ENCODE measurements at regions not wholly inside any gene's neighbourhood (a gene's known extent, or its start where the extent isn't known, plus 50 kb on each side); places are given as distances from the start of the nearest gene placed in this dataset.
A peak's percentile ranks its signal among the peaks of the same experiment; 100 is the strongest.
"Not testable (repeated sequence)": the region's sequence is repeated elsewhere in the genome, so short reads cannot be mapped to it uniquely, and the experiment has no call there.

- DNase-seq: no peak
Observed at GRCh38 chr1:195195423-195196057, 1412.7 kb downstream of the KCNT2 start.

- DNase-seq: no peak
Observed at GRCh38 chr1:195193134-195193533, 1415.1 kb downstream of the KCNT2 start.

- peak; percentile 63 for DNase-seq
Observed at GRCh38 chr1:195188821-195189220, 1419.4 kb downstream of the KCNT2 start.

- no peak for DNase-seq
Observed at GRCh38 chr1:195186544-195186943, 1421.7 kb downstream of the KCNT2 start.

GRCh38 chr1:195185736-195186135 is 1422.5 kb downstream of the KCNT2 start:
- no peak for DNase-seq

- DNase-seq: no peak
Observed at GRCh38 chr1:195185321-195185720, 1422.9 kb downstream of the KCNT2 start.

- no peak for DNase-seq
Observed at GRCh38 chr1:195173753-195174152, 1434.5 kb downstream of the KCNT2 start.

GRCh38 chr1:195159795-195160194 is 1448.4 kb downstream of the KCNT2 start:
- not testable (repeated sequence) for DNase-seq

- DNase-seq: no peak
Observed at GRCh38 chr1:195158091-195158490, 1450.1 kb downstream of the KCNT2 start.

GRCh38 chr1:195153107-195153506 is 1455.1 kb downstream of the KCNT2 start:
- DNase-seq: no peak

- no peak for DNase-seq
Observed at GRCh38 chr1:195150768-195151167, 1457.5 kb downstream of the KCNT2 start.

GRCh38 chr1:195141294-195141693 is 1466.9 kb downstream of the KCNT2 start:
- no peak for DNase-seq

GRCh38 chr1:195130598-195130997 is 1477.6 kb downstream of the KCNT2 start:
- no peak for DNase-seq

- no peak for DNase-seq
Observed at GRCh38 chr1:195122497-195122896, 1485.7 kb downstream of the KCNT2 start.

- peak; percentile 12 for DNase-seq
Observed at GRCh38 chr1:195113471-195113870, 1494.8 kb downstream of the KCNT2 start.

- no peak for DNase-seq
Observed at GRCh38 chr1:195105773-195106172, 1502.5 kb downstream of the KCNT2 start.

- no peak for DNase-seq
Observed at GRCh38 chr1:195105281-195105680, 1503.0 kb downstream of the KCNT2 start.

GRCh38 chr1:195097316-195097715 is 1510.9 kb downstream of the KCNT2 start:
- no peak for DNase-seq

- DNase-seq: no peak
Observed at GRCh38 chr1:195096051-195096521, 1512.2 kb downstream of the KCNT2 start.

- no peak for DNase-seq
Observed at GRCh38 chr1:195085196-195085595, 1523.0 kb downstream of the KCNT2 start.

GRCh38 chr1:195082183-195082582 is 1526.1 kb downstream of the KCNT2 start:
- DNase-seq: peak; percentile 6

- no peak for DNase-seq
Observed at GRCh38 chr1:195076682-195077081, 1531.6 kb downstream of the KCNT2 start.

GRCh38 chr1:195075973-195076372 is 1532.3 kb downstream of the KCNT2 start:
- DNase-seq: no peak

- DNase-seq: no peak
Observed at GRCh38 chr1:195071461-195071860, 1536.8 kb downstream of the KCNT2 start.

GRCh38 chr1:195065437-195065836 is 1542.8 kb downstream of the KCNT2 start:
- no peak for DNase-seq

Data from fibroblast of skin of back (primary cell).